ENCODE measurements at regions not wholly inside any gene's neighbourhood (a gene's known extent, or its start where the extent isn't known, plus 50 kb on each side); places are given as distances from the start of the nearest gene placed in this dataset.

GRCh38 chr10:124287791-124288190 is 130.9 kb downstream of the OAT start:
- Histone ChIP-seq H3K23ac (ENCODE audit: low read length) (no peak overlapping the region), H4K8ac (ENCODE audit: low read depth, low read length) (no peak overlapping the region), H3K18ac (ENCODE audit: low read length) (no peak overlapping the region), H3K79me2 (ENCODE audit: control insufficient read depth, insufficient read depth, low read length, poor library complexity) (no peaks in the 10 kb centered on the region), H2AK5ac (ENCODE audit: low read length) (no peak overlapping the region), H3K27me3 (ENCODE audit: insufficient read depth, low read length) (no peaks in the 10 kb centered on the region), H4K91ac (ENCODE audit: low read depth, low read length) (no peak overlapping the region), H4K12ac (ENCODE audit: low read depth, low read length) (no peak overlapping the region), H2BK12ac (ENCODE audit: low read length) (no peak overlapping the region), H2BK5ac (ENCODE audit: low read depth, low read length, poor library complexity) (no peak overlapping the region), H2BK120ac (ENCODE audit: insufficient read depth, low read length, poor library complexity) (no peak overlapping the region), H3K4me1 (ENCODE audit: control insufficient read depth in 1 of 2, insufficient read depth in 2 of 2, low read length in 2 of 2) (peaks cover 0 to 2% of the 10 kb centered on the region in 2 experiments), H3K79me1 (ENCODE audit: low read length) (no peaks in the 10 kb centered on the region), H3K4me2 (ENCODE audit: low read length) (no peak overlapping the region), H3K14ac (ENCODE audit: low read length) (no peak overlapping the region), H3K4me3 (ENCODE audit: low read depth, low read length) (no peak overlapping the region), H3K27ac (ENCODE audit: low read depth, low read length) (no peak overlapping the region), H3K9ac (ENCODE audit: low read length) (no peak overlapping the region), H3K4ac (ENCODE audit: low read depth, low read length) (no peak overlapping the region), H2AFZ (ENCODE audit: insufficient read depth, low read length, poor library complexity) (no peak overlapping the region), H3K9me3 (ENCODE audit: insufficient read depth, low read depth, low read length) (no peaks in the 10 kb centered on the region), H3K36me3 (ENCODE audit: control insufficient read depth in 1 of 2, insufficient read depth in 2 of 2, low read length in 2 of 2) (no peaks in the 10 kb centered on the region)
- no CpG with 5 or more reads among the region's 9 CpGs for WGBS (ENCODE audit: extremely low coverage, insufficient coverage, insufficient read length)
- no peak for DNase-seq

DNA sequence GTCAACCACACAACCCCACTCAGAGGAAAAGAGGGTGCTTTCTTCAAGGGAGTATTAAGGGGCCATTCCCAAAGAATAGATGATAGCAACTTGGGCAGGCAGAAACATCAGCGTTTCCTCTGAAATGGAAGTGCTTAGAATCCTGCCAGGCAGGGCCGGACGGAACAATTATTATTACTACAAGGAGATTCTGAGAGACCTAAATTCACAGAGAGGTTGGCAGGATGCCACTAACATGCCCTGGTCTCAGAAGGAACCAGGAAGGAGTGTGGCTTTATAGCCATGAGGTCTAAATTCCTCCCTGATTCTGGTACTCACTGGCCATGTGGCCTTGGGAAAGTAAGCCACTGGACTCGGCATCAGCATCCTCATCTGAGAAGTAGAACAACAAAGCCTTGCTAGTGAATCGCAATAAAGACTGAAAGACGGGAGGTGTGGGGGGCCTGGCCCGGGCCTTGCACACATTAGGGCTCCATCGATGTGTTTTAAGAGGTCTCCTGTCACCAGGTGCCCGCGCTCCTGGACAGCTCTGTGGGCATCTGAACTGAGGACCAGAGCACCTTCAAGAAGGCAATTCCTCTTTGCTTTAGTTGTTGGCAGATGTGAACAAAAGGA is 131.5 kb downstream of the OAT start:
- no CpG with 5 or more reads among the region's 10 CpGs for WGBS (ENCODE audit: extremely low coverage, insufficient coverage, insufficient read length)
- Histone ChIP-seq H2AK5ac (ENCODE audit: low read length) (no peak overlapping the region), H3K4ac (ENCODE audit: low read depth, low read length) (no peak overlapping the region), H3K9me3 (ENCODE audit: insufficient read depth, low read depth, low read length) (no peaks in the 10 kb centered on the region), H3K27me3 (ENCODE audit: insufficient read depth, low read length) (no peaks in the 10 kb centered on the region), H3K79me1 (ENCODE audit: low read length) (no peaks in the 10 kb centered on the region), H3K23ac (ENCODE audit: low read length) (no peak overlapping the region), H3K4me3 (ENCODE audit: low read depth, low read length) (no peak overlapping the region), H4K91ac (ENCODE audit: low read depth, low read length) (no peak overlapping the region), H2BK120ac (ENCODE audit: insufficient read depth, low read length, poor library complexity) (no peak overlapping the region), H3K4me2 (ENCODE audit: low read length) (no peak overlapping the region), H4K12ac (ENCODE audit: low read depth, low read length) (no peak overlapping the region), H3K27ac (ENCODE audit: low read depth, low read length) (no peak overlapping the region), H3K4me1 (ENCODE audit: control insufficient read depth in 1 of 2, insufficient read depth in 2 of 2, low read length in 2 of 2) (peaks cover 0 to 2% of the 10 kb centered on the region in 2 experiments), H4K8ac (ENCODE audit: low read depth, low read length) (no peak overlapping the region), H3K14ac (ENCODE audit: low read length) (no peak overlapping the region), H3K79me2 (ENCODE audit: control insufficient read depth, insufficient read depth, low read length, poor library complexity) (no peaks in the 10 kb centered on the region), H2BK12ac (ENCODE audit: low read length) (no peak overlapping the region), H2BK5ac (ENCODE audit: low read depth, low read length, poor library complexity) (no peak overlapping the region), H3K18ac (ENCODE audit: low read length) (no peak overlapping the region), H3K36me3 (ENCODE audit: control insufficient read depth in 1 of 2, insufficient read depth in 2 of 2, low read length in 2 of 2) (no peaks in the 10 kb centered on the region), H2AFZ (ENCODE audit: insufficient read depth, low read length, poor library complexity) (no peak overlapping the region), H3K9ac (ENCODE audit: low read length) (no peak overlapping the region)
- DNase-seq = no peak

- no peaks in the 10 kb centered on the region for H3K79me2 ChIP-seq (ENCODE audit: control insufficient read depth, insufficient read depth, low read length, poor library complexity)
- no peaks in the 10 kb centered on the region for H3K9me3 ChIP-seq (ENCODE audit: insufficient read depth, low read depth, low read length)
- H3K23ac ChIP-seq (ENCODE audit: low read length) = no peak overlapping the region
- H3K4me2 ChIP-seq (ENCODE audit: low read length) = no peak overlapping the region
- no peak overlapping the region for H3K14ac ChIP-seq (ENCODE audit: low read length)
- H3K4me1 ChIP-seq (ENCODE audit: control insufficient read depth in 1 of 2, insufficient read depth in 2 of 2, low read length in 2 of 2) = peaks cover 0 to 2% of the 10 kb centered on the region in 2 experiments
- no peak overlapping the region for H3K27ac ChIP-seq (ENCODE audit: low read depth, low read length)
- H3K9ac ChIP-seq (ENCODE audit: low read length) = no peak overlapping the region
- H3K4ac ChIP-seq (ENCODE audit: low read depth, low read length) = no peak overlapping the region
- H2AFZ ChIP-seq (ENCODE audit: insufficient read depth, low read length, poor library complexity) = no peak overlapping the region
- H4K91ac ChIP-seq (ENCODE audit: low read depth, low read length) = no peak overlapping the region
- H3K36me3 ChIP-seq (ENCODE audit: control insufficient read depth in 1 of 2, insufficient read depth in 2 of 2, low read length in 2 of 2) = no peaks in the 10 kb centered on the region
- H2BK5ac ChIP-seq (ENCODE audit: low read depth, low read length, poor library complexity) = no peak overlapping the region
- H4K12ac ChIP-seq (ENCODE audit: low read depth, low read length) = no peak overlapping the region
- no peaks in the 10 kb centered on the region for H3K27me3 ChIP-seq (ENCODE audit: insufficient read depth, low read length)
- H2BK120ac ChIP-seq (ENCODE audit: insufficient read depth, low read length, poor library complexity) = no peak overlapping the region
- no peak overlapping the region for H3K4me3 ChIP-seq (ENCODE audit: low read depth, low read length)
- H3K18ac ChIP-seq (ENCODE audit: low read length) = no peak overlapping the region
- no peaks in the 10 kb centered on the region for H3K79me1 ChIP-seq (ENCODE audit: low read length)
- DNase-seq = no peak
- H2AK5ac ChIP-seq (ENCODE audit: low read length) = no peak overlapping the region
- WGBS (ENCODE audit: extremely low coverage, insufficient coverage, insufficient read length) = no CpG with 5 or more reads among the region's 1 CpG
- no peak overlapping the region for H4K8ac ChIP-seq (ENCODE audit: low read depth, low read length)
- H2BK12ac ChIP-seq (ENCODE audit: low read length) = no peak overlapping the region
Observed at GRCh38 chr10:124286621-124287020, 132.1 kb downstream of the OAT start.

- no peaks in the 10 kb centered on the region for H3K79me1 ChIP-seq (ENCODE audit: low read length)
- DNase-seq = no peak
- no peak overlapping the region for H2AK5ac ChIP-seq (ENCODE audit: low read length)
- H2BK5ac ChIP-seq (ENCODE audit: low read depth, low read length, poor library complexity) = no peak overlapping the region
- no peak overlapping the region for H3K27ac ChIP-seq (ENCODE audit: low read depth, low read length)
- no peak overlapping the region for H2BK12ac ChIP-seq (ENCODE audit: low read length)
- no peaks in the 10 kb centered on the region for H3K36me3 ChIP-seq (ENCODE audit: control insufficient read depth in 1 of 2, insufficient read depth in 2 of 2, low read length in 2 of 2)
- no peak overlapping the region for H3K14ac ChIP-seq (ENCODE audit: low read length)
- no peak overlapping the region for H4K12ac ChIP-seq (ENCODE audit: low read depth, low read length)
- H2BK120ac ChIP-seq (ENCODE audit: insufficient read depth, low read length, poor library complexity) = no peak overlapping the region
- no peak overlapping the region for H2AFZ ChIP-seq (ENCODE audit: insufficient read depth, low read length, poor library complexity)
- H3K9me3 ChIP-seq (ENCODE audit: insufficient read depth, low read depth, low read length) = no peaks in the 10 kb centered on the region
- no peak overlapping the region for H3K18ac ChIP-seq (ENCODE audit: low read length)
- no peak overlapping the region for H3K4ac ChIP-seq (ENCODE audit: low read depth, low read length)
- WGBS (ENCODE audit: extremely low coverage, insufficient coverage, insufficient read length) = no CpG with 5 or more reads among the region's 21 CpGs
- no peak overlapping the region for H3K4me2 ChIP-seq (ENCODE audit: low read length)
- H3K79me2 ChIP-seq (ENCODE audit: control insufficient read depth, insufficient read depth, low read length, poor library complexity) = no peaks in the 10 kb centered on the region
- H3K4me1 ChIP-seq (ENCODE audit: control insufficient read depth in 1 of 2, insufficient read depth in 2 of 2, low read length in 2 of 2) = peaks cover 0 to 2% of the 10 kb centered on the region in 2 experiments
- H4K8ac ChIP-seq (ENCODE audit: low read depth, low read length) = no peak overlapping the region
- H3K9ac ChIP-seq (ENCODE audit: low read length) = no peak overlapping the region
- H3K4me3 ChIP-seq (ENCODE audit: low read depth, low read length) = no peak overlapping the region
- H3K23ac ChIP-seq (ENCODE audit: low read length) = no peak overlapping the region
- H3K27me3 ChIP-seq (ENCODE audit: insufficient read depth, low read length) = no peaks in the 10 kb centered on the region
- no peak overlapping the region for H4K91ac ChIP-seq (ENCODE audit: low read depth, low read length)
Observed at GRCh38 chr10:124285587-124286527, 132.9 kb downstream of the OAT start.
